WTC11 (cell line): ENCODE measurements at regions not wholly inside any gene's neighbourhood (a gene's known extent, or its start where the extent isn't known, plus 50 kb on each side); places are given as distances from the start of the nearest gene placed in this dataset.

Experiments used
- SOX15 ChIP-seq: fragments of 250-450 bp; sonication (Bioruptor Pico); IDR thresholded peaks from 2 replicates; pipeline ENCODE4 v1.9.0; 2021; ENCODE audit warnings: mild to moderate bottlenecking
- TP53 ChIP-seq: sonication (generic); formaldehyde crosslinking; IDR thresholded peaks from 2 replicates; pipeline ENCODE4 v1.8.1; 2023; ENCODE audit warnings: mild to moderate bottlenecking, missing genetic modification reagents
- TF ChIP-seq, protein P1 (sequence below): fragments of 200-600 bp; IDR thresholded peaks from 2 replicates; pipeline ENCODE4 v1.8.0; 2022; ENCODE audit warnings: antibody characterized with exemption

DNA sequence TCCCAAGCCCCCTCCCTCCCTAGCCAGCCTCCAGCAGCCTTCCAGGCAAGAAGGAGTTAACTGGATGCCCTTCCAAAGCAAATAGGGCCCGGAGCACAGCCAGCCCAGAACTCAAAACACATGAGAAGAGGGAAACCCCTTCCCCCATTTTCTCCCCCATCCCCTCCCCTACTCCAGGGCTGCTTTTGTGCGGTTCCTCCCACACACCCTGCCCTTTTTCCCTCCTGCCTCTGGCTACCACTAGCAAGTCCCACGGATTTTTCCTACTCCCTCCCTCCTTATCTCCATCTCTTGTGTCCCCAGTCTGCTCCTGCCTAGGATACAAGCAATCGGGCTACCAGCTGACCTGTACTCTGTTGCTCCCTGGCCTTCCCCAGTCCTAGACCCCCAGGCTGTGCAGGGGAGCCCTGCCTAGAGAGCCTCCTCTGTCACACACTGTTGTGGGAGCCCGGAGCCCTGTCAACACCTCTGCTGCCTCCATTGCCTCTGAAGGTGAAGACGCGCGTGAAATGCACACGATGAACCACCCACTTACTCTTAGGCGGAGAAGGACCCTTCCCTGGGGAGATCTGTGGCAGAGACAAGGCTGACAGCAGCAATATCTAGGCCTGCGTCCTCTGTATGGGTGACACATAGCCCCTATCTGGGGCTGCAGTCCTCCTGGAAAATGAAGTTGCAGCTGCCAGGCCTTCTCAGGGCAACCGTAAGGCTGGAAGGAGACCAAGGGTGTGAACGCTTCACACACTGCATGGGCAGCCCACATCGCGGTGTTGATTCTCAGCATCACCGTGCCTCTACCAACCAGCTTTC lies 282.8 kb downstream of the MN1 start:
- TF ChIP-seq TP53 (CRISPR knock-in tag) (no peak), SOX15 (CRISPR knock-in tag) (no peak)
- TF ChIP-seq, protein P1, sequence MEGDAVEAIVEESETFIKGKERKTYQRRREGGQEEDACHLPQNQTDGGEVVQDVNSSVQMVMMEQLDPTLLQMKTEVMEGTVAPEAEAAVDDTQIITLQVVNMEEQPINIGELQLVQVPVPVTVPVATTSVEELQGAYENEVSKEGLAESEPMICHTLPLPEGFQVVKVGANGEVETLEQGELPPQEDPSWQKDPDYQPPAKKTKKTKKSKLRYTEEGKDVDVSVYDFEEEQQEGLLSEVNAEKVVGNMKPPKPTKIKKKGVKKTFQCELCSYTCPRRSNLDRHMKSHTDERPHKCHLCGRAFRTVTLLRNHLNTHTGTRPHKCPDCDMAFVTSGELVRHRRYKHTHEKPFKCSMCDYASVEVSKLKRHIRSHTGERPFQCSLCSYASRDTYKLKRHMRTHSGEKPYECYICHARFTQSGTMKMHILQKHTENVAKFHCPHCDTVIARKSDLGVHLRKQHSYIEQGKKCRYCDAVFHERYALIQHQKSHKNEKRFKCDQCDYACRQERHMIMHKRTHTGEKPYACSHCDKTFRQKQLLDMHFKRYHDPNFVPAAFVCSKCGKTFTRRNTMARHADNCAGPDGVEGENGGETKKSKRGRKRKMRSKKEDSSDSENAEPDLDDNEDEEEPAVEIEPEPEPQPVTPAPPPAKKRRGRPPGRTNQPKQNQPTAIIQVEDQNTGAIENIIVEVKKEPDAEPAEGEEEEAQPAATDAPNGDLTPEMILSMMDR, result no peak
